HG02970 (cell line): ENCODE measurements at regions not wholly inside any gene's neighbourhood (a gene's known extent, or its start where the extent isn't known, plus 50 kb on each side); places are given as distances from the start of the nearest gene placed in this dataset.

Source experiments
- ATAC-seq: cut with Tn5 transposase; IDR thresholded peaks from one replicate; pipeline ENCODE4 v1.9.1; 2021; ENCODE audit warnings: mild to moderate bottlenecking, moderate library complexity, moderate number of reproducible peaks; ENCODE audit not compliant: unreplicated experiment, low FRiP score

GRCh38 chr10:109529258-109529657 lies 394.1 kb downstream of the XPNPEP1 start:
- ATAC-seq: no peak

GRCh38 chr10:109517748-109518147 lies 405.6 kb downstream of the XPNPEP1 start:
- ATAC-seq: no peak

GRCh38 chr10:109504401-109504800 lies 418.9 kb downstream of the XPNPEP1 start:
- no peak for ATAC-seq

- ATAC-seq: no peak
Observed at GRCh38 chr10:109487691-109488090, 435.6 kb downstream of the XPNPEP1 start.

GRCh38 chr10:109480836-109481235 lies 442.5 kb downstream of the XPNPEP1 start:
- ATAC-seq: no peak

GRCh38 chr10:109475711-109476421 lies 447.4 kb downstream of the XPNPEP1 start:
- no peak for ATAC-seq

- ATAC-seq: no peak
Observed at GRCh38 chr10:109474812-109475211, 448.5 kb downstream of the XPNPEP1 start.

GRCh38 chr10:109474261-109474660 lies 449.1 kb downstream of the XPNPEP1 start:
- no peak for ATAC-seq

- ATAC-seq: no peak
Observed at GRCh38 chr10:109467551-109467950, 455.8 kb downstream of the XPNPEP1 start.

GRCh38 chr10:109464949-109465348 lies 458.4 kb downstream of the XPNPEP1 start:
- ATAC-seq: no peak

- no peak for ATAC-seq
Observed at GRCh38 chr10:109457302-109457638, 466.0 kb downstream of the XPNPEP1 start.

- no peak for ATAC-seq
Observed at GRCh38 chr10:109456566-109457301, 466.6 kb downstream of the XPNPEP1 start.

- no peak for ATAC-seq
Observed at GRCh38 chr10:109454691-109455090, 468.6 kb downstream of the XPNPEP1 start.

- ATAC-seq: no peak
Observed at GRCh38 chr10:109451879-109452278, 471.4 kb downstream of the XPNPEP1 start.

GRCh38 chr10:109450702-109451101 lies 472.6 kb downstream of the XPNPEP1 start:
- ATAC-seq: no peak

- ATAC-seq: no peak
Observed at GRCh38 chr10:109433434-109433833, 489.9 kb downstream of the XPNPEP1 start.

- ATAC-seq: no peak
Observed at GRCh38 chr10:109432281-109432680, 491.0 kb downstream of the XPNPEP1 start.

GRCh38 chr10:109430799-109431198 lies 492.5 kb downstream of the XPNPEP1 start:
- no peak for ATAC-seq

- ATAC-seq: no peak
Observed at GRCh38 chr10:109430043-109430760, 493.1 kb downstream of the XPNPEP1 start.

GRCh38 chr10:109428775-109429491 lies 494.4 kb downstream of the XPNPEP1 start:
- no peak for ATAC-seq

- ATAC-seq: no peak
Observed at GRCh38 chr10:109427411-109427810, 495.9 kb downstream of the XPNPEP1 start.
